ENCODE measurements at regions not wholly inside any gene's neighbourhood (a gene's known extent, or its start where the extent isn't known, plus 50 kb on each side); places are given as distances from the start of the nearest gene placed in this dataset.
"Not testable (repeated sequence)": the region's sequence is repeated elsewhere in the genome, so short reads cannot be mapped to it uniquely, and the experiment has no call there.

GRCh38 chr2:120530781-120531180 is 184.8 kb downstream of the INHBB start:
- no peak for DNase-seq (ENCODE audit: low read depth, low spot score)

- DNase-seq (ENCODE audit: low read depth, low spot score): no peak
Measured at GRCh38 chr2:120531365-120531764, 185.4 kb downstream of the INHBB start.

- DNase-seq (ENCODE audit: low read depth, low spot score): no peak
Measured at GRCh38 chr2:120531863-120532600, 186.1 kb downstream of the INHBB start.

GRCh38 chr2:120533625-120534024 is 187.7 kb downstream of the INHBB start:
- DNase-seq (ENCODE audit: low read depth, low spot score): no peak

- DNase-seq (ENCODE audit: low read depth, low spot score): no peak
Measured at GRCh38 chr2:120534457-120534856, 188.5 kb downstream of the INHBB start.

- no peak for DNase-seq (ENCODE audit: low read depth, low spot score)
Measured at GRCh38 chr2:120535081-120535480, 189.1 kb downstream of the INHBB start.

GRCh38 chr2:120536141-120536540 is 190.2 kb downstream of the INHBB start:
- DNase-seq (ENCODE audit: low read depth, low spot score): no peak

GRCh38 chr2:120538691-120539423 is 192.9 kb downstream of the INHBB start:
- no peak for DNase-seq (ENCODE audit: low read depth, low spot score)

GRCh38 chr2:120539424-120539936 is 193.5 kb downstream of the INHBB start:
- DNase-seq (ENCODE audit: low read depth, low spot score): no peak

GRCh38 chr2:120539937-120540718 is 194.2 kb downstream of the INHBB start:
- DNase-seq (ENCODE audit: low read depth, low spot score): no peak

- no peak for DNase-seq (ENCODE audit: low read depth, low spot score)
Measured at GRCh38 chr2:120540719-120541552, 194.7 kb upstream of the GLI2 start.

- DNase-seq (ENCODE audit: low read depth, low spot score): no peak
Measured at GRCh38 chr2:120541553-120541932, 194.1 kb upstream of the GLI2 start.

- no peak for DNase-seq (ENCODE audit: low read depth, low spot score)
Measured at GRCh38 chr2:120541972-120542670, 193.5 kb upstream of the GLI2 start.

- no peak for DNase-seq (ENCODE audit: low read depth, low spot score)
Measured at GRCh38 chr2:120542911-120543527, 192.6 kb upstream of the GLI2 start.

GRCh38 chr2:120543899-120544298 is 191.8 kb upstream of the GLI2 start:
- DNase-seq (ENCODE audit: low read depth, low spot score): no peak

GRCh38 chr2:120544522-120544921 is 191.1 kb upstream of the GLI2 start:
- no peak for DNase-seq (ENCODE audit: low read depth, low spot score)

GRCh38 chr2:120545007-120545406 is 190.7 kb upstream of the GLI2 start:
- DNase-seq (ENCODE audit: low read depth, low spot score): not testable (repeated sequence)

- no peak for DNase-seq (ENCODE audit: low read depth, low spot score)
Measured at GRCh38 chr2:120545521-120546047, 190.1 kb upstream of the GLI2 start.

- no peak for DNase-seq (ENCODE audit: low read depth, low spot score)
Measured at GRCh38 chr2:120546048-120546864, 189.4 kb upstream of the GLI2 start.

Measured in pulmonary artery endothelial cell (primary cell).